Left ventricle myocardium inferior (tissue), 1 donor: ENCODE measurements at regions not wholly inside any gene's neighbourhood (a gene's known extent, or its start where the extent isn't known, plus 50 kb on each side); places are given as distances from the start of the nearest gene placed in this dataset.

Experiments
- DNase-seq: peaks from one replicate; pipeline ENCODE4 v3.0.0-alpha.2; 2020
- H3K27ac ChIP-seq: fragments of 200-600 bp; replicated peaks from 2 replicates; pipeline ENCODE4 v1.8.0; 2021
- H3K27me3 ChIP-seq: fragments of 200-600 bp; 2 replicates; pipeline ENCODE4 v1.8.0; 2021; ENCODE audit warnings: low read depth
- H3K36me3 ChIP-seq: fragments of 200-600 bp; 2 replicates; pipeline ENCODE4 v1.8.0; 2021
- H3K4me1 ChIP-seq: fragments of 200-600 bp; 2 replicates; pipeline ENCODE4 v1.8.0; 2021
- H3K4me3 ChIP-seq: fragments of 200-600 bp; 2 replicates; pipeline ENCODE4 v1.8.0; 2021; ENCODE audit warnings: mild to moderate bottlenecking, moderate library complexity
- H3K9me3 ChIP-seq: fragments of 200-600 bp; replicated peaks from 2 replicates; pipeline ENCODE4 v1.8.0; 2021
- intact Hi-C: fragments of 100-400 bp; cut with micrococcal nuclease; formaldehyde crosslinking; loops from one replicate; pipeline ENCODE4 v1.11.0; 2022
- TF ChIP-seq, protein P1 (sequence below): fragments of 200-600 bp; IDR thresholded peaks from 2 replicates; pipeline ENCODE4 v1.8.0; 2021; ENCODE audit warnings: antibody characterized with exemption, mild to moderate bottlenecking, borderline replicate concordance
- donor health status: DM: no; HTN: yes; CAD: no; lungs with severe emphysema.

DNA sequence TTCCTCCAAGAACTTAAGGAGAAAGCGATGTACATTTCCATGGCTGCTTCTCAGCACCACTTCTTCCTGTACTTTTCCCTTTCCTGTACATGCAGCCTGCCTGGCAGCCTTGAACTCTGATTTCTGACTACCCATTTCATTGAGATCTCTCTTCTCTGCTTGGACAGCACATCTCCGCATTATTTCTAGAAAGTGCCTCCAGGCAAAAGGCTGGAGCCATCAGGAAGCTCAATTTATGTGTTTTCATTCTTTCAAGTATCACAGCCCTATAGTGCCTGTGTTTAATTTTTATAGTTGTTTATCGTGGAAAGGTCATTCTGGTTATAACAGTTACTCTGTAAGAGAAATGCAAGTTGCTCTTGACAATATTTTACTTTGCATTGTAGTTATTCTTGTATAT is 688.0 kb upstream of the ANKRD30A start:
- intact Hi-C loops, result no loop called here
- Histone ChIP-seq H3K4me3 (no peak overlapping the region), H3K9me3 (peaks cover 8% of the 10 kb centered on the region), H3K27ac (no peak overlapping the region), H3K36me3 (no peaks in the 10 kb centered on the region), H3K4me1 (peaks cover 11% of the 10 kb centered on the region), H3K27me3 (no peaks in the 10 kb centered on the region)
- DNase-seq, result no peak
- TF ChIP-seq, protein P1, sequence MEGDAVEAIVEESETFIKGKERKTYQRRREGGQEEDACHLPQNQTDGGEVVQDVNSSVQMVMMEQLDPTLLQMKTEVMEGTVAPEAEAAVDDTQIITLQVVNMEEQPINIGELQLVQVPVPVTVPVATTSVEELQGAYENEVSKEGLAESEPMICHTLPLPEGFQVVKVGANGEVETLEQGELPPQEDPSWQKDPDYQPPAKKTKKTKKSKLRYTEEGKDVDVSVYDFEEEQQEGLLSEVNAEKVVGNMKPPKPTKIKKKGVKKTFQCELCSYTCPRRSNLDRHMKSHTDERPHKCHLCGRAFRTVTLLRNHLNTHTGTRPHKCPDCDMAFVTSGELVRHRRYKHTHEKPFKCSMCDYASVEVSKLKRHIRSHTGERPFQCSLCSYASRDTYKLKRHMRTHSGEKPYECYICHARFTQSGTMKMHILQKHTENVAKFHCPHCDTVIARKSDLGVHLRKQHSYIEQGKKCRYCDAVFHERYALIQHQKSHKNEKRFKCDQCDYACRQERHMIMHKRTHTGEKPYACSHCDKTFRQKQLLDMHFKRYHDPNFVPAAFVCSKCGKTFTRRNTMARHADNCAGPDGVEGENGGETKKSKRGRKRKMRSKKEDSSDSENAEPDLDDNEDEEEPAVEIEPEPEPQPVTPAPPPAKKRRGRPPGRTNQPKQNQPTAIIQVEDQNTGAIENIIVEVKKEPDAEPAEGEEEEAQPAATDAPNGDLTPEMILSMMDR, result no peak

DNA sequence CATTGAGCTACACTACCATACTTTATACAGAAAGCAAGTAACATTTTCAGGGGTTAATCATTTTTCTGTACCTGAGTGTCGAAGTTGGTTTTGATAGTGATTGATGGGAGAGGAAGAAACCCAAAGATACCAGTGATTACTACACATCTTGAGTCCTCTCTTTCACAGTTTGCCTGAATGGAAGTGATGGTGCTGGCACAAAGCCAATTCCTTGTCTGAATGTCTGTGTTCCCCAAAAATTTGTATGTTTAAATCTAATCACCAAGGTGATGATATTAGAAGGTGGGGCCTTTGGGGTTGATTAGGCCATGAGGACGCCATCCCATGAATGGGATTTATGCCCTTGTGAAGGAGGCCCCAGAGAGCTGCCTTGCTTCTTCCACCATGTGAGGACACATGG is 696.9 kb upstream of the ANKRD30A start:
- intact Hi-C loops, result no loop called here
- DNase-seq, result no peak
- H3K4me1 ChIP-seq, result no peaks in the 10 kb centered on the region
- TF ChIP-seq, protein P1, result no peak
- H3K4me3 ChIP-seq, result no peak overlapping the region
- H3K27me3 ChIP-seq, result no peaks in the 10 kb centered on the region
- H3K27ac ChIP-seq, result no peak overlapping the region
- no peaks in the 10 kb centered on the region for H3K36me3 ChIP-seq
- peaks cover 4% of the 10 kb centered on the region for H3K9me3 ChIP-seq

DNA sequence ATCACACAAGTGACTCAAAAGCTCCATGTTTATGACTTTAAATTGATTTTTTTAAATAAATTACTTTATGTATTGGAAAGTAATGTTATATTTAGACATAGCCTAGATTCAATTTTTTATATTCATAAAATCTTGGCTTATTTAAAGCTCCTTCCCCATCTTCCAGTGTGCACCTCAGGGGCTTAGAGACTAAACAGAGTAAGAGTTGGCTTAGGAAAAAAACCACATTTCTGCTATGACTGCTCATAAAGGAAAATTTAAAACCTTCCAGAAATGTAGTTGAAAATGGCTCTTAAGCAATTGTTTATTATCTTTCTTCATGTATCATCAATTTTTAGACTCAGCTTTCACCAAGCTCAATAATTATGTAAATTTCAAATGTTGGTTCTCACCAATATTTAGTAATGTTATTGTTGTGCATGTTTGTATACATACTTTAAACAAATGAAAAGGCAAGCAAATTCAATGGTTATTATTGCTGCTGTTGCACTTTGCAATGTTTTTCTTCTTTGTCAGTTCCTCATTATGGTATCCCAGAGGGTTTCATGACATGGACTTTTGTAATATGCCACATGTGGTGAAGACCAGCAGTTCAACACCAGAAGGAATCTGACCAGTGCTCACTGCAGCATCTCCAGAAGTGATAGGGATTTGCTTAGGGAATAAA is 700.1 kb upstream of the ANKRD30A start:
- Histone ChIP-seq H3K4me3 (no peak overlapping the region), H3K36me3 (no peaks in the 10 kb centered on the region), H3K27me3 (no peaks in the 10 kb centered on the region), H3K4me1 (no peaks in the 10 kb centered on the region), H3K9me3 (peaks cover 4% of the 10 kb centered on the region), H3K27ac (no peak overlapping the region)
- TF ChIP-seq, protein P1, result no peak
- intact Hi-C loops, result no loop called here
- no peak for DNase-seq

DNA sequence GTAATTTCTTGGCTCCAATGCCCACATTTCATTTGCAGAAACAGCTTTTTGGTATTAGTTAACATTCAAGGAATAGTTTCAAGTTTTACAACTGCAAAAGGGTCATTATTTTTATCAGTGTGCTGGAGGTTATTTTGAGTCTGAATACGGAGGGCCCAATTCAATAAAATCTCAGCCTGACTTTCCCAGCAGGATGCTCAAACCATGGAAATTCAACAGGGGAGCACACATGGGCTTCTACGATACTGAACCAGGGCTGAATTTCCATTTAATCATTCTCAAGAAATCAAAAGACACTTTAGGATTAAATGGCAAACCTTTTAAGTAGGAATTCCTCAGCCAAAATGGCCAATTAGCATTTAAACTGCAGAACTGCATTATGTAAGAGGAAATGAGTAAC is 700.9 kb upstream of the ANKRD30A start:
- no peaks in the 10 kb centered on the region for H3K4me1 ChIP-seq
- TF ChIP-seq, protein P1, result no peak
- no peak overlapping the region for H3K27ac ChIP-seq
- peaks cover 4% of the 10 kb centered on the region for H3K9me3 ChIP-seq
- no peak for DNase-seq
- H3K4me3 ChIP-seq, result no peak overlapping the region
- intact Hi-C loops, result no loop called here
- H3K27me3 ChIP-seq, result no peaks in the 10 kb centered on the region
- H3K36me3 ChIP-seq, result no peaks in the 10 kb centered on the region

DNA sequence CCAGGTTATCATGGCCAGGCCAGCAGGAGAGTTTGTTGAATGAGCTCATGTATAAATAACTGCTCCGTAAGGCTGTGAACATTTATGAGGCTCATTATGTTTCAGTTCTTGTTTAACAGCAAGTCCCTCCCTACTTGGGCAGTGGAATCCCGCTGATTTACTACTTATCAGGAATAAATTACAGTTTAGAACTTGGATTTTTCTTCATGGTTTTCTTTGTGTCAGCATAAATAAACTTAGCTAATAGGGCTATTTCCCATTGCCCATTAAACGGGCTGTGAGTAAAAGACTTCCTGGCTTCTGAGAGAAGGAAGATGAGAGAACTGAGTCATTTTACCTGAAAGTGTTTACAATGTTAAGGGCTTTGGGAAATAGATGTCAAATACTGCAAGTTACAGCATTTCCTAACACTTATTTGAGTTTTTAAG is 701.6 kb upstream of the ANKRD30A start:
- H3K27ac ChIP-seq, result no peak overlapping the region
- no peak overlapping the region for H3K4me3 ChIP-seq
- TF ChIP-seq, protein P1, result no peak
- intact Hi-C loops, result no loop called here
- H3K27me3 ChIP-seq, result no peaks in the 10 kb centered on the region
- H3K4me1 ChIP-seq, result no peaks in the 10 kb centered on the region
- DNase-seq, result no peak
- peaks cover 2% of the 10 kb centered on the region for H3K9me3 ChIP-seq
- H3K36me3 ChIP-seq, result no peaks in the 10 kb centered on the region

DNA sequence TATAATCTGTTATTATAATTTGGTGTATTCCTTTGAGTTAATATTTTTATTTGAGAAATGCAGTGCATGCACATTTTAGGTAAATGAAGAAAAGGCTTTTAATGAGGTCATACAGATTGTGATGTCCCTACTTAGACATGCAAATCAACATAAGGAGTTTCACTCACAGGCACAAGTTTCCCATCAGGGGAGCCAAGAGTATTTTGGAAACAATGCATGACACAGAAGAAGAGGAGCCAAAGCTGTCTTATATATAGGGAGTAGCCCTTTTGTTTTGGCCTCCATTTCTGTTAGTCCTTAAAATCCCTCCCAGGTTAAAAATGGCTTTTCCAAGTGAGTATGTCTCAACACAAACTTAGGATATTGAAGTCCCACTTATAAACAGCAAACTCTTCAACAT is 703.4 kb upstream of the ANKRD30A start:
- intact Hi-C loops, result no loop called here
- peaks cover 6% of the 10 kb centered on the region for H3K9me3 ChIP-seq
- no peaks in the 10 kb centered on the region for H3K4me1 ChIP-seq
- H3K4me3 ChIP-seq, result no peak overlapping the region
- DNase-seq, result no peak
- H3K27me3 ChIP-seq, result no peaks in the 10 kb centered on the region
- H3K27ac ChIP-seq, result no peak overlapping the region
- no peaks in the 10 kb centered on the region for H3K36me3 ChIP-seq
- TF ChIP-seq, protein P1, result no peak
